ENCODE measurements at regions not wholly inside any gene's neighbourhood (a gene's known extent, or its start where the extent isn't known, plus 50 kb on each side); places are given as distances from the start of the nearest gene placed in this dataset.

DNA sequence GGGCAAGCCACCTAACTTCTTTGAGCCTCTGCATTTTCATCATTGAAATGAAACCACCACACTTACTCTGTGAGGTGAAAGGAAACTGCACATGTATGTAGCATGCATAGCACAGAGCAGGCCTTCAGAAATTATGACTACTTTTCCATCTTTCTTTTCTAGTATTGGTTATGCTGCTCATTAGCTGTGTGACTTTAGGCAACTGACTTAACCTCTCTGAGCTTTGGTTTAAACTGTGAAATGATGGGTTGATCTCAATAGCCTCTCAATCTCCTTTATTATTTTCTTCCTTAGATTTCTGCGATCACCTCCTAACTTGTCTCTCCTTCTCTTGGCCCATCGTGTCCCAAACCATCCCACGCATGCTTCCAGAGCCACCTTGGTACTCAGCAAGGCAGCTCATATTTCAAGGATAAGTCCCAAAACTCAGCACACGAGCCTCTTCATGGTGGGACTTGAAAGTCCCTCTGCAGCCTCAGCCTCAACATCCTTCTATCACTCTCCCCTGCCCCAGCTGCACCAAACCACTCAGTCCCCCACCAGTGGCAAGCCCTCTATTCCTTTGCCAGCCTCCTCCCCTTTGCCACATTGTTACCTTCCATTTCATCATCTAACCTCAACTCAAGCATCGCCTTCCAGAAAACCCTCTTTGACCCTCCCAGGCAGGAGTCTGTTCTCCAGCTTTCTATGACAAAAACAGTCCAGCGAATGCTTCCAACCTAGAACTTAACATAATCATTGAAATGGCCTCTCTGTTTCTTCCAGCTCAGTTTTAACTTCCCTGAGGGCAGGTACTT is 60.3 kb upstream of the DNAH5 start:
- TF ChIP-seq, protein P1, sequence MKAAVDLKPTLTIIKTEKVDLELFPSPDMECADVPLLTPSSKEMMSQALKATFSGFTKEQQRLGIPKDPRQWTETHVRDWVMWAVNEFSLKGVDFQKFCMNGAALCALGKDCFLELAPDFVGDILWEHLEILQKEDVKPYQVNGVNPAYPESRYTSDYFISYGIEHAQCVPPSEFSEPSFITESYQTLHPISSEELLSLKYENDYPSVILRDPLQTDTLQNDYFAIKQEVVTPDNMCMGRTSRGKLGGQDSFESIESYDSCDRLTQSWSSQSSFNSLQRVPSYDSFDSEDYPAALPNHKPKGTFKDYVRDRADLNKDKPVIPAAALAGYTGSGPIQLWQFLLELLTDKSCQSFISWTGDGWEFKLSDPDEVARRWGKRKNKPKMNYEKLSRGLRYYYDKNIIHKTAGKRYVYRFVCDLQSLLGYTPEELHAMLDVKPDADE (IDR thresholded peaks at IDR 0.05), result no peak
- TF ChIP-seq CTCF (conservative IDR thresholded peaks at IDR 0.05; ENCODE audit: low read depth in 2 of 2) (no peak), EZH2phosphoT487 (IDR thresholded peaks at IDR 0.05; ENCODE audit: unreplicated experiment) (no peak), ZNF331 (CRISPR knock-in tag; IDR thresholded peaks at IDR 0.05; ENCODE audit: low read depth) (no peak), CREB1 (CRISPR knock-in tag; IDR thresholded peaks at IDR 0.05; ENCODE audit: low read depth) (no peak), POLR2AphosphoS5 (IDR thresholded peaks at IDR 0.05; ENCODE audit: low read depth) (no peak)
